ENCODE measurements at regions not wholly inside any gene's neighbourhood (a gene's known extent, or its start where the extent isn't known, plus 50 kb on each side); places are given as distances from the start of the nearest gene placed in this dataset.

DNA sequence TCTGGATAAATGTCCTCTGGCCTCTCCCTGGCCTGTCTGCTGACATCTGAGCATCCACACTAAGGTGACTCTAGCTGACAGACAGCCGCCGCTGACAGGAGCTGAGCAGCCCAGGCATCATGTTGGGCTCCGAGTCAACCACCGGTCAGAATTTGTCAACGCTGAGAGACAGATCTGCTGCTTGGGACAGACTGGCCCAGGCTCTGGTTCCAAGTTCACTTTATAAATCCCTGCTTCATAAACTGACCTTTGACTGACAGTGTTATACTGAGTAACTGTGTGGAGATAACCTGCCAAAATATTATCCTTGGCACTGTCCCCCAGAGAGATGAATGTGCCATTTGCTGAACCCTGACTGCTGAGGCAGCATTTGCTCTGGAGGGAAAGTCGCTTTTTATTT lies 616.7 kb downstream of the NPHP4 start:
- TF ChIP-seq, protein P1, sequence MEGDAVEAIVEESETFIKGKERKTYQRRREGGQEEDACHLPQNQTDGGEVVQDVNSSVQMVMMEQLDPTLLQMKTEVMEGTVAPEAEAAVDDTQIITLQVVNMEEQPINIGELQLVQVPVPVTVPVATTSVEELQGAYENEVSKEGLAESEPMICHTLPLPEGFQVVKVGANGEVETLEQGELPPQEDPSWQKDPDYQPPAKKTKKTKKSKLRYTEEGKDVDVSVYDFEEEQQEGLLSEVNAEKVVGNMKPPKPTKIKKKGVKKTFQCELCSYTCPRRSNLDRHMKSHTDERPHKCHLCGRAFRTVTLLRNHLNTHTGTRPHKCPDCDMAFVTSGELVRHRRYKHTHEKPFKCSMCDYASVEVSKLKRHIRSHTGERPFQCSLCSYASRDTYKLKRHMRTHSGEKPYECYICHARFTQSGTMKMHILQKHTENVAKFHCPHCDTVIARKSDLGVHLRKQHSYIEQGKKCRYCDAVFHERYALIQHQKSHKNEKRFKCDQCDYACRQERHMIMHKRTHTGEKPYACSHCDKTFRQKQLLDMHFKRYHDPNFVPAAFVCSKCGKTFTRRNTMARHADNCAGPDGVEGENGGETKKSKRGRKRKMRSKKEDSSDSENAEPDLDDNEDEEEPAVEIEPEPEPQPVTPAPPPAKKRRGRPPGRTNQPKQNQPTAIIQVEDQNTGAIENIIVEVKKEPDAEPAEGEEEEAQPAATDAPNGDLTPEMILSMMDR (IDR thresholded peaks at IDR 0.05) = no peak
- no peak for TF ChIP-seq EZH2 (IDR thresholded peaks at IDR 0.05; ENCODE audit: borderline replicate concordance, insufficient read depth, low read depth, low read length, poor library complexity, severe bottlenecking)
